ENCODE measurements at regions not wholly inside any gene's neighbourhood (a gene's known extent, or its start where the extent isn't known, plus 50 kb on each side); places are given as distances from the start of the nearest gene placed in this dataset.

DNA sequence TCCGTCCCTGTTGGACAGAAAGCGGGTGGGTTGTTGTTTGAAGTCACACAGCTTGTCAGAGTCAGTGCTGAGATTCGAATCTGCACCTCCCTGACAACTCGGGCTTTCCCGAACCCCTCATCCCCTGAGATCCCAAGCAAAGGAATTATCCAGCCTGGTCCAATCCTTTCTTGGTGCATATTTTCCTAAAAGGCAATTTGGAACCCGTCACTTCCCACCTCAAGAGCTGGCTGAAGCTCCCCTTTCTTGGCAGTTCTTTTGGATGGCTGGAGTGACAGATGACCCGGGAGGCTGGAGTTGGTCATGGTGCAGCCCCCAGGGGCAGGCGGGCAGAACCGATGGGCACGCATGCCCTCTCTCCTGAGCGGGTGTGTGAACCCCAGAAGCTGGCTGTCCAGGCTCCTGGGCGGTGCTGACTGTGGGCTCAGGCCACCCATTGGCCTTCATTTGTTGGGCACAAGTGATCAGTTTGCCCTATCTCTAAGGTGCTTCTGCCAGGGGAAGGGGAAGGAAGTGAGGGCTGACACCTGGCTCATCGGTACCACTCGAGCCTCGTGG, 97.8 kb downstream of the ASB1 start:
- TF ChIP-seq, protein P1, sequence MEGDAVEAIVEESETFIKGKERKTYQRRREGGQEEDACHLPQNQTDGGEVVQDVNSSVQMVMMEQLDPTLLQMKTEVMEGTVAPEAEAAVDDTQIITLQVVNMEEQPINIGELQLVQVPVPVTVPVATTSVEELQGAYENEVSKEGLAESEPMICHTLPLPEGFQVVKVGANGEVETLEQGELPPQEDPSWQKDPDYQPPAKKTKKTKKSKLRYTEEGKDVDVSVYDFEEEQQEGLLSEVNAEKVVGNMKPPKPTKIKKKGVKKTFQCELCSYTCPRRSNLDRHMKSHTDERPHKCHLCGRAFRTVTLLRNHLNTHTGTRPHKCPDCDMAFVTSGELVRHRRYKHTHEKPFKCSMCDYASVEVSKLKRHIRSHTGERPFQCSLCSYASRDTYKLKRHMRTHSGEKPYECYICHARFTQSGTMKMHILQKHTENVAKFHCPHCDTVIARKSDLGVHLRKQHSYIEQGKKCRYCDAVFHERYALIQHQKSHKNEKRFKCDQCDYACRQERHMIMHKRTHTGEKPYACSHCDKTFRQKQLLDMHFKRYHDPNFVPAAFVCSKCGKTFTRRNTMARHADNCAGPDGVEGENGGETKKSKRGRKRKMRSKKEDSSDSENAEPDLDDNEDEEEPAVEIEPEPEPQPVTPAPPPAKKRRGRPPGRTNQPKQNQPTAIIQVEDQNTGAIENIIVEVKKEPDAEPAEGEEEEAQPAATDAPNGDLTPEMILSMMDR (IDR thresholded peaks at IDR 0.05 in 8 of 11, conservative IDR thresholded peaks at IDR 0.05 in 3 of 11) = no peak
- TF ChIP-seq POLR2A (IDR thresholded peaks at IDR 0.05) = no peak

Measured in spleen (tissue), 7 donors.